SU-DHL-6 (cell line): ENCODE measurements at regions not wholly inside any gene's neighbourhood (a gene's known extent, or its start where the extent isn't known, plus 50 kb on each side); places are given as distances from the start of the nearest gene placed in this dataset.

ENCODE experiments used
- H2AFZ ChIP-seq: fragments of 200-600 bp; sonication (generic); 2 replicates; pipeline ENCODE4 v1.6.1; 2014; ENCODE audit warnings: low read depth, mild to moderate bottlenecking, moderate library complexity, mixed read lengths, antibody characterized with exemption, low read length; ENCODE audit not compliant: severe bottlenecking
- H3F3A ChIP-seq: fragments of 200-600 bp; shearing (Covaris generic); 2 replicates; pipeline ENCODE4 v1.6.0; 2016; ENCODE audit warnings: antibody characterized with exemption, mild to moderate bottlenecking; ENCODE audit not compliant: insufficient read depth
- H3K27ac ChIP-seq: fragments of 200-600 bp; sonication (generic); 2 replicates; pipeline ENCODE4 v1.5.1; 2016; ENCODE audit warnings: low read depth, mild to moderate bottlenecking, low read length, moderate library complexity, mixed read lengths
- H3K27me3 ChIP-seq: fragments of 200-600 bp; sonication (generic), shearing (Covaris generic); 2 replicates; pipeline ENCODE4 v1.6.0; 2014; ENCODE audit warnings: mild to moderate bottlenecking, low read length
- H3K36me3 ChIP-seq: fragments of 200-600 bp; sonication (generic); 2 replicates; pipeline ENCODE4 v1.6.1; 2014; ENCODE audit warnings: mild to moderate bottlenecking, low read length, mixed read lengths
- H3K4me2 ChIP-seq: fragments of 300-600, 200-600 bp; shearing (Covaris generic), sonication (generic); 2 replicates; pipeline ENCODE4 v1.6.0; 2014; ENCODE audit warnings: low read length, low read depth, mild to moderate bottlenecking; ENCODE audit not compliant: poor library complexity, severe bottlenecking
- H3K4me3 ChIP-seq: fragments of 200-600 bp; sonication (generic); 2 replicates; pipeline ENCODE4 v1.5.1; 2014; ENCODE audit warnings: antibody characterized with exemption, low read length, mild to moderate bottlenecking, mixed read lengths; ENCODE audit not compliant: insufficient read depth, poor library complexity, severe bottlenecking
- H3K79me2 ChIP-seq: fragments of 200-600 bp; sonication (generic); 2 replicates; pipeline ENCODE4 v1.6.1; 2014; ENCODE audit warnings: mild to moderate bottlenecking, low read length, moderate library complexity; ENCODE audit not compliant: insufficient read depth
- H3K9ac ChIP-seq: fragments of 200-600 bp; sonication (generic); 2 replicates; pipeline ENCODE4 v1.7.0; 2014; ENCODE audit warnings: mild to moderate bottlenecking, low read length
- H3K9me2 ChIP-seq: fragments of 200-600 bp; sonication (generic); replicated peaks from 2 replicates; pipeline ENCODE4 v1.6.1; 2014; ENCODE audit warnings: low read length; ENCODE audit not compliant: insufficient read depth
- H3K9me3 ChIP-seq: fragments of 200-600 bp; sonication (generic); 2 replicates; pipeline ENCODE4 v1.6.1; 2014; ENCODE audit warnings: low read length, mixed read lengths; ENCODE audit not compliant: insufficient read depth
- H4K20me1 ChIP-seq: fragments of 200-600 bp; sonication (generic); 2 replicates; pipeline ENCODE4 v1.6.1; 2014; ENCODE audit warnings: low read depth, mild to moderate bottlenecking, antibody characterized with exemption, low read length, moderate library complexity, mixed read lengths
- EZH2phosphoT487 ChIP-seq: fragments of 200-600 bp; sonication (generic), shearing (Covaris generic); conservative IDR thresholded peaks from 2 replicates; pipeline ENCODE4 v1.6.1; 2018; ENCODE audit warnings: mild to moderate bottlenecking, antibody characterized with exemption, low read length, moderate library complexity, mixed read lengths
- TF ChIP-seq, protein P1 (sequence below): fragments of 200-600 bp; sonication (generic); IDR thresholded peaks from one replicate; pipeline ENCODE4 v1.5.1; 2017; ENCODE audit warnings: antibody characterized with exemption, mild to moderate bottlenecking, low read length, moderate library complexity; ENCODE audit not compliant: insufficient read depth, poor library complexity, severe bottlenecking

GRCh38 chr4:128519163-128519830 is 231.7 kb upstream of the PGRMC2 start:
- no peak overlapping the region for H3K4me2 ChIP-seq
- H3K4me3 ChIP-seq = no peak overlapping the region
- no peaks in the 10 kb centered on the region for H3F3A ChIP-seq
- H3K9me3 ChIP-seq = no peaks in the 10 kb centered on the region
- H3K9me2 ChIP-seq = no peaks in the 10 kb centered on the region
- no peaks in the 10 kb centered on the region for H3K79me2 ChIP-seq
- H4K20me1 ChIP-seq = no peaks in the 10 kb centered on the region
- no peaks in the 10 kb centered on the region for H3K27me3 ChIP-seq
- no peaks in the 10 kb centered on the region for H3K36me3 ChIP-seq
- no peak overlapping the region for H3K27ac ChIP-seq
- TF ChIP-seq, protein P1, sequence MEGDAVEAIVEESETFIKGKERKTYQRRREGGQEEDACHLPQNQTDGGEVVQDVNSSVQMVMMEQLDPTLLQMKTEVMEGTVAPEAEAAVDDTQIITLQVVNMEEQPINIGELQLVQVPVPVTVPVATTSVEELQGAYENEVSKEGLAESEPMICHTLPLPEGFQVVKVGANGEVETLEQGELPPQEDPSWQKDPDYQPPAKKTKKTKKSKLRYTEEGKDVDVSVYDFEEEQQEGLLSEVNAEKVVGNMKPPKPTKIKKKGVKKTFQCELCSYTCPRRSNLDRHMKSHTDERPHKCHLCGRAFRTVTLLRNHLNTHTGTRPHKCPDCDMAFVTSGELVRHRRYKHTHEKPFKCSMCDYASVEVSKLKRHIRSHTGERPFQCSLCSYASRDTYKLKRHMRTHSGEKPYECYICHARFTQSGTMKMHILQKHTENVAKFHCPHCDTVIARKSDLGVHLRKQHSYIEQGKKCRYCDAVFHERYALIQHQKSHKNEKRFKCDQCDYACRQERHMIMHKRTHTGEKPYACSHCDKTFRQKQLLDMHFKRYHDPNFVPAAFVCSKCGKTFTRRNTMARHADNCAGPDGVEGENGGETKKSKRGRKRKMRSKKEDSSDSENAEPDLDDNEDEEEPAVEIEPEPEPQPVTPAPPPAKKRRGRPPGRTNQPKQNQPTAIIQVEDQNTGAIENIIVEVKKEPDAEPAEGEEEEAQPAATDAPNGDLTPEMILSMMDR = no peak
- no peak for TF ChIP-seq EZH2phosphoT487
- no peak overlapping the region for H3K9ac ChIP-seq
- no peak overlapping the region for H2AFZ ChIP-seq

GRCh38 chr4:128517739-128518510 is 230.3 kb upstream of the PGRMC2 start:
- no peak overlapping the region for H3K9ac ChIP-seq
- no peak overlapping the region for H3K27ac ChIP-seq

GRCh38 chr4:128517096-128517738 is 229.6 kb upstream of the PGRMC2 start:
- Histone ChIP-seq H4K20me1 (no peaks in the 10 kb centered on the region), H2AFZ (no peak overlapping the region), H3K9ac (no peak overlapping the region), H3K4me3 (no peak overlapping the region), H3K27ac (no peak overlapping the region), H3K36me3 (no peaks in the 10 kb centered on the region), H3K4me2 (no peak overlapping the region), H3K9me2 (no peaks in the 10 kb centered on the region), H3F3A (no peaks in the 10 kb centered on the region), H3K79me2 (no peaks in the 10 kb centered on the region), H3K9me3 (no peaks in the 10 kb centered on the region), H3K27me3 (no peaks in the 10 kb centered on the region)
- TF ChIP-seq, protein P1 = no peak
- TF ChIP-seq EZH2phosphoT487 = no peak

More at GRCh38 chr4:128517739-128518510, 230.3 kb upstream of the PGRMC2 start:
- Histone ChIP-seq H3K9me3 (no peaks in the 10 kb centered on the region), H3K4me3 (no peak overlapping the region), H3K79me2 (no peaks in the 10 kb centered on the region), H3F3A (no peaks in the 10 kb centered on the region), H2AFZ (no peak overlapping the region), H3K27me3 (no peaks in the 10 kb centered on the region), H3K9me2 (no peaks in the 10 kb centered on the region), H3K36me3 (no peaks in the 10 kb centered on the region), H3K4me2 (no peak overlapping the region), H4K20me1 (no peaks in the 10 kb centered on the region)
- TF ChIP-seq, protein P1 = no peak
- TF ChIP-seq EZH2phosphoT487 = no peak
